Right ventricle myocardium superior (tissue), 1 donor: ENCODE measurements at regions not wholly inside any gene's neighbourhood (a gene's known extent, or its start where the extent isn't known, plus 50 kb on each side); places are given as distances from the start of the nearest gene placed in this dataset.

Source experiments
- ATAC-seq: fragments of 200-7000 bp; cut with Tn5 transposase; one replicate; pipeline ENCODE4 v1.9.1; 2020; ENCODE audit warnings: mild to moderate bottlenecking; ENCODE audit not compliant: poor library complexity
- DNase-seq: peaks from one replicate; pipeline ENCODE4 v3.0.0-alpha.2; 2020
- intact Hi-C: fragments of 100-400 bp; cut with DNase I; formaldehyde crosslinking; loops from one replicate; pipeline ENCODE4 v1.11.2; 2022
- donor health status: DM: no; HTN: yes; CAD: no; lungs with severe emphysema.

- intact Hi-C loops = no loop called here
- DNase-seq (no peak), ATAC-seq (no peak)
Observed at GRCh38 chr2:145020694-145021093, 500.8 kb upstream of the ZEB2 start.

GRCh38 chr2:145020139-145020538 is 500.2 kb upstream of the ZEB2 start:
- DNase-seq = no peak
- no peak for ATAC-seq
- intact Hi-C loops = no loop called here

DNA sequence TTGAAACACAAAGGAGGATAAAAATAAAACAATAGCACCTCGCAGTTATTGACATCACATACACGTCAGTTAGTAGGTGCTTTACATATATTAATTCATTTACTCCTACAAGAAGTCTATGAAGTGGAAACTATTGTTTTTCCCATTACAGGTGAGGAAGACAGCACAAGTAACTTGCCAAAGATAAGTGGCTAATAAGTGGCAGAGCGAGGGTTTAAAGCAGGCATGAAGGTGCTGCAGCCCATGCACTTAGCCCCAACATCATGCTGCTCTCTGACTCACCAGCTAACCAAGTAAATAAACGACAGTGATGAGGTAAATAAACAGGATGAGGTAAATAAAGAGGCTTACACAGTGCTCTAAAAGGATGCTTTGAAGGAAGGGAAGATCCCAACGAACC is 498.6 kb upstream of the ZEB2 start:
- intact Hi-C loops = no loop called here
- ATAC-seq (no peak), DNase-seq (no peak)

- ATAC-seq (no peak), DNase-seq (no peak)
- intact Hi-C loops = no loop called here
Observed at GRCh38 chr2:145017149-145017548, 497.2 kb upstream of the ZEB2 start.

GRCh38 chr2:145016711-145017110 is 496.8 kb upstream of the ZEB2 start:
- intact Hi-C loops = no loop called here
- ATAC-seq (no peak), DNase-seq (no peak)

- ATAC-seq (no peak), DNase-seq (no peak)
- intact Hi-C loops = no loop called here
Observed at GRCh38 chr2:145015561-145015960, 495.6 kb upstream of the ZEB2 start.

DNA sequence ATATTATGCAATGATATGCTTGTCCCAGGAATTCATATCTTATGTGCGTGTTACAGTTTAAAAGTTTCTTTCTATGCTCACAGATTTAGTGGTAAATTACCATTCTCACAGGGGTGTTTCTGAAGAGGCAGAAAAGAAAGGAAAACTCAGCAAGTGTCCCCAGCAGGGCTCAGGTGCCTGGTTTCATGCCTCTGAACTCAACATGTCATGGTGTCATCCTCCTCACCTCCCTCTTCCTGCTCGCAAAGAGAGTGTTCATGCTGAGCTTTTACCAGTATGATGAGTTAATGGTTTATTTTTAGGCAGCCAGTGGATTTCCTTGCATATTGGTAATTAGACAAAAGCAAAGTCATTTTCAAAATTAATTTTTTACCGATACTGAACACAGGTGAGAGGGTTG is 492.9 kb upstream of the ZEB2 start:
- intact Hi-C loops = no loop called here
- DNase-seq (no peak), ATAC-seq (peak; percentile 80)

DNA sequence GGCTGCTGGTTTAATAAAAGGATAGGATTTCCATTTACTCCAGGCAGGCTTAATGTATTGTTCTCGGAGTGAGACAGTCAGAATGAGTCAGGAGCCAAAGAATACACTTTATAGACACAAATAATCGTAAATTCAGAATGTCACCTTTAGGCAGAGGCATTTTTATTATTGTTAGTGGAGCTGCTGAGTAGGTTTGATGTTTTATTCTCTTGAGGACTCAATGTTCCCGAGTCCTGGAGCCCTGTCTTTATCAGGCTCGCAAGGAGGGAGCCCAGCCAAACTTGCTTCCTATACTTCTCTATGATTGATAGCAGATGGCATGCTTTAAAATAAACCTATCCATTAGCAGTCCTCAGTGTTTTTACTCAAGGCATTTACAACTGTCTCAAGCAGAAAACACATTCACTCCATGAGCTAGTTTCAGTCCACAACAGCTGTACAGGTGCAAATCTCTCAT is 492.3 kb upstream of the ZEB2 start:
- DNase-seq (peak; percentile 47), ATAC-seq (peak; percentile 87)
- intact Hi-C loops = no loop called here

- peak; percentile 16 for ATAC-seq
- intact Hi-C loops = no loop called here
Observed at GRCh38 chr2:145010635-145011034, 490.7 kb upstream of the ZEB2 start.

DNA sequence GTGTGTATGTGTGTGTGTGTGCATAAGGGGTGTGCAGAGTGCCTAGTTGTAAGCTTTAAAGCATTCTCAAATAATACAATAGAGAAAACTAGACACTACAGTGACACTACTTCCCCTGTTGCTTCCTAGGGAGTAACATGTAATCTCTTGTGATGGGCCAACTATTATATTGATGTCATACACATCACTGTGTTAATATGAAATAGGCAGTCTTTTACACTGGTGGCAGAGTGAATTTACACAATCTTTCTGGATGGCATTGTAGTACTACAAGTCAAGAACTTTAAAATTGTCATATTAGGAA is 488.0 kb upstream of the ZEB2 start:
- ATAC-seq = peak; percentile 11
- DNase-seq = no peak
- intact Hi-C loops = no loop called here

More at GRCh38 chr2:145010635-145011034, 490.7 kb upstream of the ZEB2 start:
- no peak for DNase-seq

DNA sequence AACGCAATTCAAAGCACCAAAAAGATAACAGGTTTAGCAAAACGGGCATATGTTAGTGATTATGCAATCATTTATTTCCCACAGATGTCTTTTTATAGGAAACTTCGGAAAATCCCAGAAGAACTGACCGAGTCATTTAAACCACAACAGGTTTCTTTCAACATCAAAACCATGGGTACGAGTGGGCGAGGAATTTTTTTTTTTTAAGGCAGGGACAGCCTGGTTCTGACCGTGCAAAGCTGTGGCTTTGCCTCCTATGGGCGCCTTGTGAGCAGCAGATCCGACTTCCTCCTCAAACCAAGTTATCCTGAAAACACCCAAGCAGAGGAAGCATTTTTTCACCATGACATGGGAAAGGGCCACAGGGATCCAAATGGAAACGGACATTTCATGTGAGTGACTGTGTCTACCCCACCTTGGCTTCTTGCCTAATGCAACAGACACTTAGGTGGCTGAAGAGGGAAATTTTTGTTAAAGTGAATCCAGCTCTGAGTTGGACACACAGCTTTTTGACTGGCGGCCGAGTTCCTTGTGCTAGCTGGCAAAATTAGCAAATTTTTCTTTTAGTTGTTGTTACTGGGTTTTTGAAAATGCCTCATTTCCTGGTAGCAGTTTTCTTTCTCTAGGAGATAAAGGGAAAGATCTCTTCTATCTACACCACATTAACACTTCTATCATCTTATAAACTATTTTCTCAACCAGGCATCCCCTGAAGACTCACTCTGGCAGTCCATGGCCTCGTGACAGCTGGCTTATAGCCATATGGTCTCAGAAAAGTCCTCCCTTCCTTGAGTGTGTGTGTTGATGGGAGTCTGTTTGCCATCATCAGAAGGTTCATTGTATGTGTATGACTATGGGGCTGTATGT is 487.4 kb upstream of the ZEB2 start:
- peak; percentile 83 for ATAC-seq
- intact Hi-C loops = no loop called here
- DNase-seq = peak; percentile 64

- DNase-seq (no peak), ATAC-seq (no peak)
- intact Hi-C loops = no loop called here
Observed at GRCh38 chr2:145002624-145003023, 482.7 kb upstream of the ZEB2 start.

- DNase-seq (no peak), ATAC-seq (no peak)
- intact Hi-C loops = no loop called here
Observed at GRCh38 chr2:145000376-145000775, 480.5 kb upstream of the ZEB2 start.

DNA sequence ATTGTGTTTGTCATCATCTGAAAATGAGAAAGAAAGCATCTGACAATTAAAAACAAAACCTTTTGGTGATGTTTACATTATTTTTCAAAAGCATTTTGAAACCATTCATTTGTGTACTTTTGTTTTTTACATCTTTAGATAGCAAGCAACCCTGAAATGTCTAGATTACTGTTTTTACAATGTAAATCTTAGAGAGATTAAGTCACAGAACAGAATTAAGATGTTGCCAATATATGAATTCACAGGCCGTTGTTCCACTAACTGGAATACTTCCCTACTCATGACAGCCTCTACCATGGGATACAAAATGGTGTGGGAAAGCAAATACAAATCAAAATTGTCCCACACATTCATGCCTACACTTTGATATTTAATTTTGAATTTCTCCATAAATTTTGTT is 480.0 kb upstream of the ZEB2 start:
- intact Hi-C loops = no loop called here
- DNase-seq (no peak), ATAC-seq (no peak)

DNA sequence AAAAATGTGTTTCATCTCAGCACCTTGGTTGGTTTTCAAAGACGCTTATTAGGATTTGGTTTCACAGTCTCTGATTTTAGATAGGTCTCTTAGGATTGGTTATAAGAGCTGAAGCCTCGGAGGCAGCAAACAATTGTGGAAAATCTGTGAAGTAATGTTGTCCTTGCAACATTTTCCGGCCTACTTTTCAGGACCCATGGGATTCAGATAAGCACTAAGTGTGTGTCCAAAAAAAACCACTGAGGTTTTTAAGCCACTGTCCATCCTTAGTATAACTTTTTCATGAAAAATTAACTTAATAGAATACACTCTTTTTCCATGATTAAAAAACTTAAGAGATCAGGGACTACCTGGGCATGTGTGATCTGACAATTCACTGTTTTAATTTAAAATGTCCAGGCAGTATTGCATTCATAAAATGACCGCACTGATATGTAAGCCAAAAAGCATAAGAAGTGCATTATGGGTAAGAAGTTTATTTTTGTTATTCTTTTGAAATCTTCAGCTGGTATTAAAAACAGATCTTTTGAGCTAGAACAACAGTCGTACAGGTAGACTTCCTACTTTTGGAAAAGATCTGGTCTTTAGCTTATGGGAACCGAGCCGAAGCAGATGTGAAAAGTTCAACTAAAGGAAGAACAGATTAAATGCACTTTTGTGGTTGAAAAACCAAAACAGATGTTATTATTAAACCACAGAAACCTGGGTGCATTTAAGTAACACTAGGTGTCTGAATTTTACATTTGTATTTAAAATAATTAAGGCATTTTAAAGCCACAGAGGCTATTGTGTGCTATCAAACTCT is 479.4 kb upstream of the ZEB2 start:
- ATAC-seq (peak; percentile 91), DNase-seq (no peak)
- intact Hi-C loops = no loop called here

GRCh38 chr2:144998435-144998834 is 478.5 kb upstream of the ZEB2 start:
- ATAC-seq (no peak), DNase-seq (no peak)
- intact Hi-C loops = no loop called here

- peak; percentile 46 for ATAC-seq
- no peak for DNase-seq
- intact Hi-C loops = no loop called here
Observed at GRCh38 chr2:144996225-144996795, 476.4 kb upstream of the ZEB2 start.

DNA sequence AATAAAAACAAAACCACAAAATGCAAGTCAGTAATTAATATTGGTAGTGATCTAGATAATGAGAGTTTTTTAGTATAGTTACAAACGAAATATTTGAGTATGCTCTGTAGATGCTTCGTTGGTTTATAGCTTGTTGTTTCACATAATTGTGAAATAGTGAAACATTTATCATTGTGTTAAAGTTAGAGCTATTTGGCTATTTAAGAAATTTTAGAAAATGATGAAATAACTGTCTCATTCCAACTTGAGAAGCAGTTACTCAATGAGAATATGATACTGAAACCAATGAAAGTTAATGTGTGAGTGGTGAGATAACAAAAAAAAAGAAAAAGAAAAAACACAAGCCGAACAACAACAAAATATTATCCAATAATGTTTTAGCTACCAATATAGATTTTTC is 475.6 kb upstream of the ZEB2 start:
- intact Hi-C loops = no loop called here
- ATAC-seq (peak; percentile 69), DNase-seq (no peak)

GRCh38 chr2:144990661-144991060 is 470.7 kb upstream of the ZEB2 start:
- no peak for DNase-seq
- ATAC-seq = no peak
- intact Hi-C loops = no loop called here
